ENCODE measurements at regions not wholly inside any gene's neighbourhood (a gene's known extent, or its start where the extent isn't known, plus 50 kb on each side); places are given as distances from the start of the nearest gene placed in this dataset.

DNA sequence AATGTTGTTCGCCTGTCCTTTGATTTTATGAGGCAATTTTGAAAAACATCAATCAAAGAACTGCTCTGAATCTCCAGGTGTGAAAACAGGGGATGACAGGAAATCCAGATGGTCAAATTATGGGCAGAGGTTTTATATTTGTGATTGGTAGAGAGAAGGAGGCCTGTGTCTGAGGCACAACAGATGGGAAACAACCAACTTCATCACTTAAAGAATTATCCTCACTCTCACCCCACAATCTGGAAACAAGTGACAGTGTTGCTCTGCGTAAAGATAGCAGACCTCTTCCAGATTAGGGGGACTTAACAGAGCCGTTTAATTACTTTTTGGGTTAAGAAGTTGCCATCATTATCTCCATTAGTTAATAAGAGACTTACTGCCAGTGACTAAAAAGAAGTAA, 64.1 kb upstream of the EGLN3 start:
- TF ChIP-seq CTCF (optimal IDR thresholded peaks at IDR 0.05 in 1 of 3, IDR thresholded peaks at IDR 0.05 in 1 of 3, conservative IDR thresholded peaks at IDR 0.05 in 1 of 3; ENCODE audit: extremely low read depth in 1 of 3, insufficient read depth in 2 of 3, low read length in 3 of 3) (no peak), EZH2 (IDR thresholded peaks at IDR 0.05; ENCODE audit: low read length) (no peak)

Measured in keratinocyte (primary cell).